Jurkat, Clone E6-1 (cell line): ENCODE measurements at regions not wholly inside any gene's neighbourhood (a gene's known extent, or its start where the extent isn't known, plus 50 kb on each side); places are given as distances from the start of the nearest gene placed in this dataset.

ENCODE experiments used
- DNase-seq: peaks from one replicate; pipeline ENCODE4 v3.0.0-alpha.2; 2011; ENCODE audit warnings: low read depth, low spot score
- H3K4me3 ChIP-seq: 2 replicates; pipeline ENCODE4 v1.5.1; 2011; ENCODE audit warnings: mild to moderate bottlenecking, low read length, control low read depth, moderate library complexity

DNA sequence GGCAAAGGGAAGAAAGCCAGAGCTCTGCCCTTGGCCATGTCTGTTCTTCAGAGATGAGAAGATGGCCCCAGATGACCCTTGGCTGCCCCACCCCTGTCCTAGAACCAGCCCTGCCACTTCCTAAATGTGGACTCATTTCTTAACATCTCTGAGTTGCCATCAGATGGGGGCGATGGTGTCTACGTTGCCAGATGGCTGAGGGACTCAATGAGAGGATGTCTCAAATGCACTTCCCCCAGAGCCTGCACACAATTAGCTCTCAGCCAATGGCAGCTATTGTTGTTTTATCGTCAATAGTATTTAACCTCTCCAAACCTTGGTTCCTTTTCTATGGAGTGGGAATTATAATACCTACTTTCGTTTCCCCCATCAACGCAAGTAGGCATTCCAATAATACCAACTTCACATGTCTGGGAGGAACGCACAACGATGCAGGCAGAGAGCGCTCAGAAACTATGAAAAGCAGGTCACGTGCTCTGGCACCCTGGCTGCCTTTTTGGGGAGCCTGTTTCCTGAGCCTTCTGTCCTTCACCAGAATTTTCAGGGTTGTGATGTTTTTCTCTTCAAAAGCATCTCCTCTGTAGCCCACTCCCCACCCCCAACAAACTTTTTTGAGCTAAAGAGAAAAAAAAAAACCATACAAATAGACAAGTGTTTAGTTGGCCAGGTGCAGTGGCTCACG is 100.3 kb downstream of the MCFD2 start:
- no peak for DNase-seq
- no peak overlapping the region for H3K4me3 ChIP-seq

DNA sequence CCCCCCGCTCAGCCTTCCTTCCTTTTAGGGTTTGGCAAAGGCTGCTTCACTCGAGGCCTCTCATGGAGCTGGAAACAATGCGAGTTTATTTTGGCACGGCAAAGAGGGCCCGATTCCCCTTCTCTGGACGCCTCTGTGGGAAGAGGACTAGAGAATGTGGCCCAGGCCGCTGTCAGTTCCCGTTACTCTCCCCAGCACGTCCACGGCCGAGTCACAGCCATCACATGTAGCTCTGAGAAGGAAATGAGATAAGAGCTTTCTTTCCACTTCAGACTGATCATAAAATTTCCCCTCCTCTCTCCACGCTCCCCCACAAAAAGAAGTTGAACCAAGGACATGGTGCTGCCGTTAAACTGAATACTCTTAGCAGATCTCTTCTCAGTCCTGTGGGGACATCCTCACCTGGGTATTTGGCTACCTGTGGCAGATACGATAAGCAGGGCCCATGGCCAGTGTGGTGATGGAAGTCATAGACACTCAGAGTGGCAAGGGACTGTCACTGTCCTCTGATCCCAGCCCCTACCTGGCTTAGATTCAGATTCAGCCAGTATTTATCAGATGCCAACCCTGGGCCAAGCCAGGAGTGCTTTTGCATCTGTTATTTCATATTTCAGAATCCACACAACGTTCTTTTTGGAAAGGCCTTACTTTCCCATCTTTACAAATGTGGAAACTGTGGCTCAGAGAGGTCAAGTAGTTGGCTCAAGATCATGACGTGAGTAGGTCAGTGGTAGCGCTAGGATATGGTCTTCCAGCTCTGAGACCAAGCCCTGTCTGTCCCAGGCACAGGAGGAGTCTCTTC is 101.2 kb downstream of the MCFD2 start:
- no peak overlapping the region for H3K4me3 ChIP-seq
- DNase-seq, result no peak

DNA sequence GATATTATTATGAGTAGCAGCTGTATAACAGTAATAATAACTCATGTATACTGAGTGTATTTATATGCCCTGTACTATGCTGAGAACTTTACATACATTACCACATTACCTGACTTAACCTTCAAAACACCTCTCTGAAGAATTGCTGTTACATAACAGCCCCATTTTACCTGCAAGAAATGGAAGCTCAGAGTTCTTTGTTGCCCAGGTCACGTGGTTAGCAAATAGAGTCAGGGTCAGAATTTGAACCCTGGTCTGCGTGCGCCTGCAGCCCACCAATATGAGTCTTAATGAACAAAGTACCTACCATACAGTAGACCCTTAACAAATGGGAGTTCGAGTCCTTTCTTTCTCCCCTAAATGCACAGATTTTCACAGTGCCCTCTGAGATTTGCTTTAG is 101.9 kb downstream of the MCFD2 start:
- DNase-seq, result no peak

DNA sequence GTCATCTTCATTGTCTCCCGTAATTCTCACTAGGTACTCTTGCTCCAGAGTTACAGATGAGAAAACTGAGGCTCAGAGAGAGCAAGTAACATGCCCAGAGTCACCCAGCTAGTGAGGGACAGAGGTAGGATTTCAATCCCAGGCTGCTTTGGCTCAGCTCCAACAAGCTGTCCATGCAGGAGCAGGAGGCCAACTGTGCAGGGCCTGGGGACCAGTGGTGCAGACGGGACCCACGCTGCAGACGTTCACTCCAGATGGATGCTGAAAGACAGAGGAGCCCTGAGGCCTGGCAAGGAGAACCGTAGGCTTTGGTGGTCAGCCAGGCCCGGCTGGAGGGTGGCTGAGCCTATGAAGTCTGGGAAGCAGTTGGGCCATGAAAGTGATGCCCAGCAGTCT is 102.6 kb downstream of the MCFD2 start:
- no peak for DNase-seq
- no peak overlapping the region for H3K4me3 ChIP-seq

More for the DNA sequence above, 101.9 kb downstream of the MCFD2 start:
- H3K4me3 ChIP-seq, result no peak overlapping the region
